GM19455 (cell line): ENCODE measurements at regions not wholly inside any gene's neighbourhood (a gene's known extent, or its start where the extent isn't known, plus 50 kb on each side); places are given as distances from the start of the nearest gene placed in this dataset.

Source experiments
- ATAC-seq: cut with Tn5 transposase; IDR thresholded peaks from one replicate; pipeline ENCODE4 v1.9.1; 2021; ENCODE audit not compliant: unreplicated experiment

DNA sequence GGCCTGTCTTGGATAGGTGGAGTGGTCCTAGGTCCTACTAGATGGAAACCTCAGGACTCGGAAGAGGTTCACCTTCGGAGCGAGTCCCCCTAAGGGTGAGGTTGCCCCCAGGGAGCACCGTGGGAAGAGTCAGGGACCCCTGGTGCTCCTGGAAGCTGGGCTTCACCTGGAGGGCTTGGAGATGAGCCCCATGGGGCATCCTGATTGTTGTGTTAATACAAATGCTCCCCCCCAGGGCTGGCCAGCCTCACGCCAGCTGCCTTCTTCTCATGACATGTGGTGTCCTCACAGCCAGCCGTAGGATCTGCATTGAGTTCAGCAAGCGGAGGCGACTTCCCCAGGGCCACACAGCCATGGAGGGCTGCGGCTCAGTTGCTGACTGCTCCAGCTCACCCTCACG is 1487.5 kb downstream of the BRD1 start:
- no peak for ATAC-seq

DNA sequence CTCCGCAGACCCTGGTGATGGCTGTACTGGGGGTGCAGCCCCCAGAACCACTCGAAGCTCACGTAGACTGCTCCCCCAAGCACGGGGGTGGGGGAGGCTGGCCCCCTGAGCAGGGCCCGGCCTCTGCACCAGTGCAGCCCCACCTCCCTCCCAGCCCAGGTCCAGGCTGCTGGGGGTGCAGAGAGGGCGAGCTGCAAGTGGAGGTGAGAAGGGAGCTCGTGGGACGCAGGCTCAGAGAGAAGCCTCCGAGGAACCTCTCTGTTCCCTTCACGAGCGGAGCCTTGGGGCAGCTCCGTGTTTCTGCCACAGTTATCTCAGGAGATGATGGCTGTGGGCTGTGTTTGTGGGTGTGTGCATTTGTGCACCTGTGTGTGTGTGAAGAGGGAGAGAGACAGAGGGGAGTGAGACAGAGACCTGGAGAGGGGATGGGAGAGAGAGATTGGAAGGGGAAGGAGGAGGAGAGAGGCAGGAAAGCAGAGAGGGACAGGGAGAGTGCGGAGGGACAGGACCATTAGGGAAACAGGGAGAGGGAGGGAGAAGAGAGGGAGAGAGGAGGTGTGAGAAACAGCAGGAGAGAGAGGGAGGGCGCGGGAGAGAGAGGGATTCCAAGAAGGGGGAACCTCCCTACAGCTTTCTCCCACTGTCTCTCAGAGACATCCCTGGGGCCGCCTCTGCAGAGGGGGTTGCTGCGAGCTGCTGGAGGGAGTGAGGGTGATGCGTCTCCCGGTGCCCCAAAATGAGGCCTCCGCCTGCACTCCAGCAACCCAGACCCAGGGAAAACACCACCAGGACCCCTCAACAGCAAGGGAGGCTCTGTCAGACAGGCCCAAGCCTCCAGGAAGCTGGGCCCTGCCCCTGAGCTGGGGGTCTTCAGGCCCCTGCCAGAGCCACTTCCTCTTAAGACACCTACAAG is 1488.6 kb downstream of the BRD1 start:
- no peak for ATAC-seq

DNA sequence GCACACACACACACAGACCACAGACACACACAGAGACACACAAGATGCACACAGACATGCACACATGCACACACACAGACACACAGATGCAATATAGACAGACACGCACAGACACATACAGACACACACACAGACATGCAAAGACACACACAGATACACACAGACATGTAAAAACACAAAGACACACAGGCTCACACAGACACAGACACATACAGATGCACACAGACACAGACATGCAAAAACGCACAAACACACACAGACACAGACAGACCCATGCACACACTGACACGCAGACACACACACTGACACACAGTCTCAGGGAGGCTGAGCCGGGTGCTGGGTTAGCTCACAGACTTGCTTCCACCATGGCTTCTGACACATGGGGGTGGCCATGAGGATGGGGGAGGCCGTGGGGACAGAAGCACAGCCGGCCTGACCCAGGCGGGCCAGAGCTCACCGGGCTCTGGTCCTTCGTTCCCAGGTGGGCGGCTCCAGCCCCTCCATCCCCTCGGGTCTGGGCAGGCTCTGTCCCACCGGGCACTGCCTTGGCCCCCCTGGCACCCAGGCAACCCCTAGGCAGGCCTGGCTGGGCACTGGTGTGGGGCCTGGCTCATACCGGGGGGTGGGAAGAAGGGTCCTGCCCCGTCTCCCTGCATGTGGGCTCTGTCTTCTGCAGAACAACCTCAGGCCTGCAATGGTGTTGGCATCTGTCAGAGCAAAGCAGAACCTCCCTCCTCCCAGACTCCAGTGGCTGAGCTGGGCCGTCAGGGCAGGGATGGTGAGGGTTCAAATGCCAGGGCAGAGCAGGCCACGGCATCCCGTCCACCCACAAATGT is 1489.5 kb downstream of the BRD1 start:
- ATAC-seq, result no peak

DNA sequence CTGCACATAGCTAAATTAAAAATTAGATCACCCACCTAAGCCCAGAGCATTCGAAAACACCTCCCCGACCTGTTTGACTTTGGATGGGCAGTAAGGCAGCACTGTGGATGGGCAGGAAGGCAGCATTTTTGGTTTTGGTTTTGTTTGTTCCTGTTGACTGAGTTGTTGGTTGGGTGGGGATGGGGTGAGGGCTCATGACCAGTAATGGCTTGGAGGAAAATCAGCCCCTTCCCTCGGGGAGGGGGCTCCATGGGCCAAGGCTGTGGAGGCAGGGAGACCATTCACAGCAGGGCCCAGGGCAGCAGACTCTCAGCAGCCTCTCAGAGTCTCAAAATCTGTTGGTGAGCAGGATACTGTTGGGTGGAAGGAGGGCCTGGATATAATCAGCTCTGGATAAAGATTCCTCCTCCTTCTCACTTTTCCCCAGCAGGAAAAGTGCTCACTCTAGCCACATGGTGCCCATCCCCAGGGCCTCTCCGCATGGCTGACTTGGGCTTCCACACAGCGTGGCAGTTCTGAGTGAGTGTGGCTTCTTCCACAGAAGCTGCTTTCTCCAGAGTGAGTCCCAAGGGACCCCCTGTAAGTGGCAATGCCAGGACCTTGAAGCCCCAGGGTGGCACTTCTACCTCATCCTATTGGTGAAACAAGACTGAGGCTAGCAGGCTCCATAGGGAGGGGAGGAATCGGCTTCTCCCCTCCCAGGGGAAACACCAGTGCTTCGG is 1491.2 kb downstream of the BRD1 start:
- no peak for ATAC-seq

DNA sequence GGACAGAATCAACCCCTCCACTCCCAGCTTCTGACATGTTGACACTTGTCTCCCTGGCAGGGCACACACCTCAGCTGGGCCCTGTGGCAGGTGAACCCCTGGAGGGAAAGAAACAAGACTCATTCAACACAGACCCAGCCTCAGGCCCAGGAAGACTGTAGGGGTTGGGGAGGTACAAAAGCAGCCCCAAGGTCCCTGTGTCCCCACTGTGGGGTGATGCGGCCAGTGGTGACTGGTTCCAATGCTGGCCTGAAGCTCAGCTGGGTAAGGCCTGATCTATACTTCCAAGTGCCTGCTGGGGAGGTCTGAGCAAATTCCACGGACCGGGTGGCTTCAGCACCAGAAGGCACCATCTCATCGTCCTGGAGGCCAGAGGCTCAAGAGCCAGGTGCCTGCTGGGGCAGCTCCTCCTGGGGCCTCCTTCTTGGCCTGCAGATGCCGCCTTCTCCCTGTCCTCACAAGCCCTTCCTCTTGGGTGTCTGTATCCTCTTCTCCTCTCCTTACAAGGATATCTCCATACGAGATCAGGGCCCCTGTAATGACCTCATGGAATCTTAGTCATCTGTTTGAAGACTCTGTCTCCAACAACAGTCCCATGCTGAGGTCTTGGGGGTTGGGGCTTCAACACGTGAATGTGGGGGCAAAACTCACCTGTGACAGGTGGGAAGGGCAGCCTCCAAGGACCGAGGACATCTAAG is 1492.1 kb downstream of the BRD1 start:
- no peak for ATAC-seq

DNA sequence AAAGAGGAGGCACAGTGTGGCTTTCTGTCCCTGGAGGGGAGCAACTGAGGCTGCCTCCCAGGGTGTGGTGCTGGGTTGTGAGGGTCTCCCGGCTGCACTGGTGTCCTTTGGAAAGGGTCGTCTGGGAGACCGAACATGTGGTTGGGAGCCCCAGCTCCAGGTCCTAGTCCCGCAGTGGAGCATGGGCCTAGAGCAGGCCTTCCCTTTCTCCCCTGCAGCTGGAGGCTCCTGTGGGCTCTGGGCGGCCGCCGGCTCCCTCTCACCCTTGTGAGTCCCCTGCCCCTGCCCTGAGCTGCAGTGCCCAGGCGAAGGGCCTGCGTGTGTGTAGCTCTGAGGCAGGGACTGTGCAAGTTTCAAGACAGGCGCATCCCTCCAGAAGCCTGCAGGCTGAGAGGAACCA is 1492.7 kb downstream of the BRD1 start:
- no peak for ATAC-seq

DNA sequence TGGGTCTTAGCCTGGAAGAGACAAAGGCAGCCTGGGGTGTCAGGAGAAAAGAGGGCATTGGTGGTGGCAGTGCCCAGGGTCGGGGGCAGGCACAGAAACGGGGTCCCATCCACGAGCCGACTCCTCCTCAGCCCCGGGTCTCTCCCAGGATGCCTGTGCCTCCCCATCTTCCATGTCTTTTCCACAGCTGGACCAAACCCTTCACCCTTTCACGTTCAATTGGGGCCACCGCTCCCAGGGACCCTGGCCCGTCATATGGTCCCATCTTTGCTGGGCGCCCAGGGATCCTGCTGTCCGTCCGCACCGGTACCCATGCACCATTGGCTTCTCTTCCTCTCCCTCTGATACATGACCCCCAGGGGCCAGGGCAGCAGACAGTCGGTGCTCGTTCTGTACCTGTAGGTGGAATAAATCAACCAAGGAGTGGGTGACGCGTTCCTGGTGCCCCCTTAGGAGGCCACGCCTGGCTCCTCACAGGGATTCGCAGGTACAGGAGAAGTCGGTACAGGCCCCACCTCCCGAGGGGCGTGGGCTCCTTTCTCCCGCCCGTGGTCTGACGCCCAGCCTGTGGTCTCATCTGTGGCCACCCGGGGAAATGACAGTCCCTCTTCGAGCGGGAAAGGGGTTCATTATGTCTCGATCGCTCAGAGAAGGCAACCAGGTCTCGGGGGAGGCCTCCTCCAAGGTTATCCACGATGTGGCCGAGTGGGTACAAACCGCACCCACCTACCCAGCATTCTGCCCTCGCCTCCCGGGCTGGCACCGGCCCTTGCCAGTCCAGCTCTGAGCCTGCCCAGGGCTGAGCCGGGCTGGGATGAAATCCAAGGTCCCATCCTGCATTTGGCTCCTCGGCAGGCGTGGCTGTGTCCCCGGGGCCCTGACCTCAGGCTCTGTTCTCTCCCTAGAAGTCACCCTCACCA is 1493.6 kb downstream of the BRD1 start:
- no peak for ATAC-seq

DNA sequence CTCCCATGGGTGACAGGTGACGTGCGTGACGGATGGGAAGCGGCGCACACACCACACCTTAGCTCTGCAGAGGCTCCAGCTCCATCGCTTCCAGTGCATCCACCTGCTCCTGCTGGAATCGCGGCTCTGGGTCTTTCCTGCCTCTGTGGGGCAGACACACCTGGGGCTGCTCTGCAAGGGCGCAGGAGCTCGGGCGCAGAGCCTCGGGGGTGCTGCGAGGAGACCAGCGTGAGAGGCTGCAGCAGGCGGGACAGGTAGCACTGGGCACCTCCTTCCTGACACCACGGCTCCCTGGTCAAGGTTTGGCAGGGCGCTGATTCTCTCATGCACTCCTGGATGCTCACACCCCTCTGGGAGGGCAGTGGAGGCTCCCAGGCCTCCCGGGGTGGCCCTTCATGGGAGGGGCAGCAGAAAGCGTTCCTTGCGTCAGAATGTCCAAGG is 1494.3 kb downstream of the BRD1 start:
- ATAC-seq, result no peak

DNA sequence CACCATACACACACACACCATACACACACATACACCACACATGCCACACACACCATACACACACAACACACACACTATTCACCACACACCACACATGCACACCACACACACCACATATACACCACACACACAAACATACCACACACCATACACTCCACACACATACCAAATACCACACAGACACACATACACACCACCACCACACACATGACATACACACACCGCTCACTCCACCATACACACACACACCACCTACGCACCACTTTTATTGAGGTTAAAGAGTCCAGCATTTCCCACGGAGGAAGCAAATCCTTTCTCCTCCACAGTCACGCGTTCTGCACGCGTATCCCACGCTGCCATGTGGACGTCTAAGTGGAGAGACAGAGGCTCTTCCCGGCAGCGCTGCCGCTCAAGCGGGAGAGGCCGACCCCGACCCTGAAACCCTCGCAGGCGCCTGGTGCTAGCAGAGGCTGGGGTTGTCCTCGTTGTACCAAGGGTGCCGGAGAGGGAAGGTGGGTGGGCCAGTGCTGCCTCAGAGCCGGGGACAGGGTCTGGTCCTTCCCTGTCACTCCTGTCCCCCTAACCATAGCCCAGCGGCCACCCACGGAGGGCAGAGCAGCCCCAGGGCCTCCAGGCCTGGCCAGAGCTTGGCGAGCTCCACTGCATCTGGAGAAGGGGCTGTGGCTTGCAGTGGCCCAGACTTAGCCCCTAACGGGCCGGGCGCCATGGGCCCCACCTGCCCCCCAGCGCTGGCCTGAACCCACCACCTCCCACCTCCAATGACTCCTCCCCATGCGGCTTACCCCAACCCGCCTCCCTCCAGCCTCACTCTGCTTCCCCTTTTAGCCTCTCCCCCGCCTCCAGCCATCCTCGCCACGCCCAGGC is 1495.0 kb downstream of the BRD1 start:
- no peak for ATAC-seq

DNA sequence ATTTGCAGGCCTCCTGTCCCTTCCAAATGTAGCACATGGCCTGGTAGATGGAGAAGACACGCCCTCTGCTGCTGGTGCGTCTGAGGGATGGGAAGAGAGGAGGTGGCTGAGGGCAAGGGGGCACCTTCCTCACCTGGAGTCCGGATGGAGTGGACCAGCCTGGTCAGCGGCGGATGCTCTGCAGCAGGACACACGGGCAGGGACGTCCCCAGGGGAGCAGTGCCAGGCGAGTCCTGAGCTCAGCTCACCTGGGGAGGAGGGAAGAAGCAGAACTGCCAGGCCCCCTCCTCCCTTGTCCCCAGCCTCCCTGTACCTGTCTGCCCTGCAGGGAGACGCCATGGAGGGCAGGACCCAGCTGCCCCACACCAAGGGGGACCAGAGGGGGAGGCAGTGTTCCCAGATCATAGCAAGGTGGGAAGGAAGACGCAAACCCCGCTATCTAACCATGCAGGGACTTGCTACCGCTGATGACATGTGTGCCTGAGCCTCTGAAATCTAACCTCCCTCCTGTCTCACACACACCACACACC is 1495.9 kb downstream of the BRD1 start:
- no peak for ATAC-seq

DNA sequence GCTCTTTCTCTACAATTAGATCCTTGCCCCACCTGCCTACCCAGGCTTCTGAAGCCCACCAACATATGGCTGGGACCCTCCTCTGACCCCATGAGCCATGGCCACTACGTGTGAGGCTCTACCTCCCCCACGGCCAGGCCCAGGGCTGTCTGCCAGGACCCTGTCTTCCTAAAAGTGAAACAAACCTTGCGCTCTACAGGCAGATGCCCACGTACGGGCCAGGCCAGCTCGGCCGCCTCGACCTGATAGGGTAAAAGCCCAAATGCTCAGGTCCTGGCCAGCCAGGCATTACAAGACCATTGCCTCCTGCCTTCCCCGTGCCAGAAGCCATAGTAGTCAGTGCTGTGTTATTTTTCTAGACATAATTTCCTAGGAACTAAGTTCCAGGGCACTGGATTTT is 1496.4 kb downstream of the BRD1 start:
- ATAC-seq, result no peak

DNA sequence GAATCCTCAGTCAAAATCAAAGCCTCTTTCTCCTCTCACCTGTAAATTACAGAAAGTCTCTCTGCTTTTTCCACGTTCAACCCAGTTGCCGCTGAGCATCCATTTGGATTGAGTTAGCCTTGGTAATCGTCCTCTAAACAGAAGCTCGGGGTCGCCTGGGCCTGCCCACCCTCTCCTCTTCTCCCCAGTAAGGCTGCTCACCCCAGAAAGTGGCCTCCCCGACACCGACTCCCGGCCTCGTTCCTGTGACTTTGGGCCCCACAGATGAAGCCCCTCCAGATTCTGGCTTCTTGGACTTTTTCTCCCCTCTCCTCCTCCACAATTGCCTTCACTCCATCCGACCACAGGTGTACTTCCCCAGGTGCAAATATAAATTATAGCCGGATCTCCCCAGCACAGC is 1500.0 kb downstream of the BRD1 start:
- no peak for ATAC-seq

DNA sequence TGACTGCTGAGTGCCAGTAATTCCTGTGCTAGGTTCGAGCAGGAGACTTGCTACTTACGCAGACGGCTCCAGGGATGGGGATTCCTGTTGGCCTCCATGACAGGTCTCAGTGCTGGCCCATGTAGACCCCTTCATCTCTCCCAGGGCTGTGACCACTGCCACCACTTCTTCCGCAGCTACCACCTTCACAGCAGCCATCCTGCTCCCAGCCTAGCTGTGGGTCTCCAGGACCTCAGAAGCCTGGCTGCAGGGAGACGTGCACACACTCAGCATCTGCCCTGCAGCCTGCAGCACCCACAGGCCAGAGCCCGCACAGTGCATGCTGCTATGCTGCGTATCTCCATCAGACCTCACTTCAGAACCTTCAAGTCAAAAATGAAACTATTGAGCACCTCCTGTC is 1503.9 kb downstream of the BRD1 start:
- no peak for ATAC-seq

DNA sequence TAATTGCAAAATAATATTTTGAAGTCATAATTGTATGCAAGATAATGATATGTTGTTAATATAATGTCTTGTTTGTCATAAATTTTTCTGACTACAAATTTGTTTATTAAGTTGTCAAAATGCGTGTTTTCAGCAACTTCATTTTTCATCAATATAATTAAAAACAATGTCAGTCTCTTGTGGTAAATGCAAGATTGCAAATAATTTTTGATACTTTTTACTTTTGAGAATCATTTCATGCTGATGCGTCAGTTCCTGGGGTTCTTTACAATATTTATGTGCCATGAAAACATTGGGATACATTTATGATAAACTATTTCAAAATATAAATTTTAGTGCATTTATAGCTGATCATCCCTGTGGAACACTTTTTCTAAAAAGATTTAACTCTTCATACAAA is 1504.8 kb downstream of the BRD1 start:
- no peak for ATAC-seq

DNA sequence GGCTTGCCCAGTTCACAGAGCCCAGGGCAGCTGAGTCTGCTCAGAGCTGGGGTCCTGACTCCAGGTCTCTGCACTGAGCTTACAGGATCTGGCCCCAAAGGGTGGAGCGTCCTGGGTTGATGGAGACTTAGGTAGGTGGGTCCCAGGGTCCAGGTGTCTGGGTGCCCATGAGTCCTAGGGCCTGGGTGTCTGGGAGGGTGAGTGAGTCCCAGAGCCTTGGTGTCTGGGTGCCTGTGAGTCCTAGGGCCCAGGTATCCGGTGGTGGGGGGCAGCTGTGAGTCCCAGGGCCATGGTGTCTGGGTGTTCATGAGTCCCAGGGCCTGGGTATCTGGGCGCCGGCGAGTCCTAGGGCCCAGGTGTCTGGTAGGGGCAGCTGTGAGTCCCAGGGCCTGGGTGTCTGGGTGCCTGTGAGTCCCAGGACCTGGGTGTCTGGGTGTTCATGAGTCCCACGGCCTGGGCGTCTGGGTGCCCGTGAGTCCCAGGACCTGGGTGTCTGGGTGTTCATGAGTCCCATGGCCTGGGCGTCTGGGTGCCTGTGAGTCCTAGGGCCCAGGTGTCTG is 1505.6 kb downstream of the BRD1 start:
- no peak for ATAC-seq

DNA sequence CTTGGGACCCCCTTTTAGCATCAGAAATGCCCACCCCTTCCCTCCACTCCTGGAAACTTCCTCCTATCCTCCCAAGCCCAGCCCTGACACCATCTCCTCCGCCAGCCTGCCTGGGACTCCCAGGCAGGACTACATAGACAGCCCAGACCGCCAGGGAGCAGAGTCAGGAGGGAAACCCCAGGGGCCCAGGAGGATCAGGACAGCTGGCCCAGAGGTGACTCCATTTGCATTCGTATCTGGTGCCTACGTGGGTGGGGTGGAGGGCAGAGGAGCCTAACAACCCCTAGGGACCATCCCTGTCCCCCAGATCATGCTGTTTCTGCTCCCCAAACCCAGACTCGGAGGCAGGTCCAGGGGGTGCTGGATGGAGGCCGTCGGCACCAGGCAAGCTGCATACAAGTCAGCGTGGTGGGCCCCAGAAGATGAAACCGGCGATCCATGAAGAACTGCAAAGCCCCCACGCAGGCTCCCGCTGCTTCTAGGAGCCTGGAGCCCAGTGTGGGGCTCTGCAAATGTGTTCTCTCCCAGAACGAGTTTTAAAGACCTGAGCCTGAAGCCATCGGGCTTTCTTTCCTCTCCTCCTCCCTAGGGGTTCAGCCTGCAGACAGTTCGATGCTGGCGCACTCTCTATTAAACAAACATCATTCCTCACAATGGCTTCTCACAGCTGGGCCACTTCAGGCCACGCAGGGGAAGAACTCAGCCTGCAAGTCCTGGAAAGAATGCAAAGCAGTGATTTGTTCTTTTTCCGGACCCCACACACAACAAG is 1506.8 kb downstream of the BRD1 start:
- ATAC-seq, result no peak

DNA sequence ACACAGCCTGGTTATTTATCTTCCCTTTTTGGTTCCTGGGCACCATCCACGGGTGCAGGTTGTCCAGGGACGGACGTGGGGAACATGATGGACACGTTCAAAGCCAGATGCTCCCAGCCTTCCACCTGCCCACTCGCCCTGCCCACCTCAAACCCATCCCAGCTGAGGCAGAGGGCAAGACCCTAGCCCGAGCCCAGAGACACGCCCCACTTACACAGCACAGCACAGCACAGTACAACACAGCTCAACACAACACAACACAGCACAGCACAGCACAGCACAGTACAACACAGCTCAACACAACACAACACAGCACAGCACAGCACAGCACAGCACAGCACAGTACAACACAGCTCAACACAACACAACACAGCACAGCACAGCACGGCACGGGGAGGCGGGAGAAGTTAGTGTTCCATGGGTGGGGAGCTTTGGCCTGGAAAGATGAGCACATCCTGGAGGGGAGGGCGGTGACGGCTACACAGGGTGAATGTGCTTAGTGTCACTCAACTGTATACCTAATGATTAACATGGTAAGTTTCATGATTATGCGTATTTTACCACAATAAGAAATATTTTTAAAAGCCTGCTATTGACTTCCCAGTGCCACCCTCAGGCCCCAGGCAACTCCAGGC is 1507.5 kb downstream of the BRD1 start:
- no peak for ATAC-seq
